Uterus (tissue), 2 donors: ENCODE measurements at regions not wholly inside any gene's neighbourhood (a gene's known extent, or its start where the extent isn't known, plus 50 kb on each side); places are given as distances from the start of the nearest gene placed in this dataset.

Source experiments
- POLR2A ChIP-seq, 2 donors: fragments of 450-650 bp; IDR thresholded peaks; one replicate each; pipeline ENCODE4 v1.6.1; 2016; ENCODE audit warnings: antibody characterized with exemption in 2 of 2, mild to moderate bottlenecking in 1 of 2, moderate library complexity in 1 of 2
- TF ChIP-seq, protein P1 (sequence below), 4 experiments: fragments of 200-600 bp in 2 of 4; fragments of 450-650 bp in 2 of 4; sonication (generic) in 2 of 4; IDR thresholded peaks; one replicate each; pipeline ENCODE4 v1.5.1; 2016 to 2019; ENCODE audit warnings: antibody characterized with exemption in 4 of 4, mild to moderate bottlenecking in 2 of 4, moderate library complexity in 1 of 4

DNA sequence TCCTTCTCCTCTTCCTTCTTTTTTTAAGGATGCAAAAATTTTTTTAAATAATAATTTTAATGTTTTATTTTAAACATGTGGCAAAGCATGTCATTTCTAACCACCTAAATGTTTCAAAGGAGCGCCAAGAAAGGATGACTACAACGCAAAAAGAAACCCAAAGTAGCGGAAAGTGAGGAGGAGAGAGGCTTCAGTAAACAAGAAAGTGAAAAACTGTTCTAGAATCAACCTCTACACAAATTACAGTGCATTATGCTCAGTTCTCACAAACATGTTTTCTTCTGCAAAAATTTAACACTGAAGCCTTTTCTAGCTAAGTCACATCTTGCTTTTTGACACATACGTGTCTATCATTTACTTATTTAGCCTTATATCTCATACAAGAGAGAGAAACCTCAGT, 948.6 kb downstream of the GATA3 start:
- TF ChIP-seq POLR2A (IDR thresholded peaks at IDR 0.05): no peak
- TF ChIP-seq, protein P1, sequence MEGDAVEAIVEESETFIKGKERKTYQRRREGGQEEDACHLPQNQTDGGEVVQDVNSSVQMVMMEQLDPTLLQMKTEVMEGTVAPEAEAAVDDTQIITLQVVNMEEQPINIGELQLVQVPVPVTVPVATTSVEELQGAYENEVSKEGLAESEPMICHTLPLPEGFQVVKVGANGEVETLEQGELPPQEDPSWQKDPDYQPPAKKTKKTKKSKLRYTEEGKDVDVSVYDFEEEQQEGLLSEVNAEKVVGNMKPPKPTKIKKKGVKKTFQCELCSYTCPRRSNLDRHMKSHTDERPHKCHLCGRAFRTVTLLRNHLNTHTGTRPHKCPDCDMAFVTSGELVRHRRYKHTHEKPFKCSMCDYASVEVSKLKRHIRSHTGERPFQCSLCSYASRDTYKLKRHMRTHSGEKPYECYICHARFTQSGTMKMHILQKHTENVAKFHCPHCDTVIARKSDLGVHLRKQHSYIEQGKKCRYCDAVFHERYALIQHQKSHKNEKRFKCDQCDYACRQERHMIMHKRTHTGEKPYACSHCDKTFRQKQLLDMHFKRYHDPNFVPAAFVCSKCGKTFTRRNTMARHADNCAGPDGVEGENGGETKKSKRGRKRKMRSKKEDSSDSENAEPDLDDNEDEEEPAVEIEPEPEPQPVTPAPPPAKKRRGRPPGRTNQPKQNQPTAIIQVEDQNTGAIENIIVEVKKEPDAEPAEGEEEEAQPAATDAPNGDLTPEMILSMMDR (IDR thresholded peaks at IDR 0.05): no peak
